SK-N-SH (cell line): ENCODE measurements at regions not wholly inside any gene's neighbourhood (a gene's known extent, or its start where the extent isn't known, plus 50 kb on each side); places are given as distances from the start of the nearest gene placed in this dataset.

Experiments
- CHD2 ChIP-seq: fragments of 150-350 bp; IDR thresholded peaks from 2 replicates; pipeline ENCODE4 v1.6.1; 2018; ENCODE audit warnings: low read length; ENCODE audit not compliant: partially characterized antibody
- CTCF ChIP-seq: fragments of 200-600 bp; sonication (generic); IDR thresholded peaks from 2 replicates; pipeline ENCODE4 v1.6.1; 2017; ENCODE audit warnings: antibody characterized with exemption, mild to moderate bottlenecking, moderate library complexity
- EP300 ChIP-seq, 2 experiments: IDR thresholded peaks; 2 replicates each; pipeline versions ENCODE4 v1.4.0 to v1.6.1; 2012; ENCODE audit warnings: borderline replicate concordance in 1 of 2, low read depth in 1 of 2, low read length in 1 of 2
- FOXM1 ChIP-seq: IDR thresholded peaks from 2 replicates; pipeline ENCODE4 v1.4.0; 2012; ENCODE audit warnings: low read depth, mild to moderate bottlenecking
- GABPA ChIP-seq: IDR thresholded peaks from 2 replicates; pipeline ENCODE4 v1.4.0; 2012; ENCODE audit warnings: low read depth, mild to moderate bottlenecking
- NRF1 ChIP-seq: IDR thresholded peaks from 2 replicates; pipeline ENCODE4 v1.6.1; 2012; ENCODE audit warnings: low read depth, mild to moderate bottlenecking, low read length
- POLR2AphosphoS5 ChIP-seq: IDR thresholded peaks from 2 replicates; pipeline ENCODE4 v1.6.1; 2012; ENCODE audit warnings: low read depth, low read length
- RAD21 ChIP-seq: IDR thresholded peaks from 2 replicates; pipeline ENCODE4 v1.6.1; 2012; ENCODE audit warnings: mild to moderate bottlenecking, low read length
- RFX5 ChIP-seq: IDR thresholded peaks from 2 replicates; pipeline ENCODE4 v1.6.1; 2012; ENCODE audit warnings: mild to moderate bottlenecking, improper control_type of control experiment, low read length
- SIN3A ChIP-seq: IDR thresholded peaks from 2 replicates; pipeline ENCODE4 v1.6.1; 2012; ENCODE audit warnings: low read depth, mild to moderate bottlenecking, low read length, moderate library complexity, borderline replicate concordance
- TAF1 ChIP-seq: IDR thresholded peaks from 2 replicates; pipeline ENCODE4 v1.6.1; 2012; ENCODE audit warnings: low read depth, mild to moderate bottlenecking, low read length, moderate library complexity, borderline replicate concordance
- YY1 ChIP-seq: IDR thresholded peaks from 2 replicates; pipeline ENCODE4 v1.4.0; 2012; ENCODE audit warnings: low read depth, mild to moderate bottlenecking
- TF ChIP-seq, protein P1 (sequence below): IDR thresholded peaks from 2 replicates; pipeline ENCODE4 v1.6.1; 2012; ENCODE audit warnings: mild to moderate bottlenecking, low read depth, low read length, moderate library complexity

GRCh38 chr22:49226096-49226495 is 601.6 kb downstream of the BRD1 start:
- no peak for TF ChIP-seq CTCF
- no peak for TF ChIP-seq RFX5
- TF ChIP-seq FOXM1: no peak
- no peak for TF ChIP-seq TAF1
- TF ChIP-seq CHD2: no peak
- no peak for TF ChIP-seq RAD21
- TF ChIP-seq NRF1: no peak
- no peak for TF ChIP-seq SIN3A
- no peak for TF ChIP-seq POLR2AphosphoS5
- TF ChIP-seq EP300 (IDR thresholded peaks at IDR 0.05; ENCODE audit: borderline replicate concordance in 1 of 2, low read depth in 1 of 2, low read length in 1 of 2): no peak
- TF ChIP-seq, protein P1, sequence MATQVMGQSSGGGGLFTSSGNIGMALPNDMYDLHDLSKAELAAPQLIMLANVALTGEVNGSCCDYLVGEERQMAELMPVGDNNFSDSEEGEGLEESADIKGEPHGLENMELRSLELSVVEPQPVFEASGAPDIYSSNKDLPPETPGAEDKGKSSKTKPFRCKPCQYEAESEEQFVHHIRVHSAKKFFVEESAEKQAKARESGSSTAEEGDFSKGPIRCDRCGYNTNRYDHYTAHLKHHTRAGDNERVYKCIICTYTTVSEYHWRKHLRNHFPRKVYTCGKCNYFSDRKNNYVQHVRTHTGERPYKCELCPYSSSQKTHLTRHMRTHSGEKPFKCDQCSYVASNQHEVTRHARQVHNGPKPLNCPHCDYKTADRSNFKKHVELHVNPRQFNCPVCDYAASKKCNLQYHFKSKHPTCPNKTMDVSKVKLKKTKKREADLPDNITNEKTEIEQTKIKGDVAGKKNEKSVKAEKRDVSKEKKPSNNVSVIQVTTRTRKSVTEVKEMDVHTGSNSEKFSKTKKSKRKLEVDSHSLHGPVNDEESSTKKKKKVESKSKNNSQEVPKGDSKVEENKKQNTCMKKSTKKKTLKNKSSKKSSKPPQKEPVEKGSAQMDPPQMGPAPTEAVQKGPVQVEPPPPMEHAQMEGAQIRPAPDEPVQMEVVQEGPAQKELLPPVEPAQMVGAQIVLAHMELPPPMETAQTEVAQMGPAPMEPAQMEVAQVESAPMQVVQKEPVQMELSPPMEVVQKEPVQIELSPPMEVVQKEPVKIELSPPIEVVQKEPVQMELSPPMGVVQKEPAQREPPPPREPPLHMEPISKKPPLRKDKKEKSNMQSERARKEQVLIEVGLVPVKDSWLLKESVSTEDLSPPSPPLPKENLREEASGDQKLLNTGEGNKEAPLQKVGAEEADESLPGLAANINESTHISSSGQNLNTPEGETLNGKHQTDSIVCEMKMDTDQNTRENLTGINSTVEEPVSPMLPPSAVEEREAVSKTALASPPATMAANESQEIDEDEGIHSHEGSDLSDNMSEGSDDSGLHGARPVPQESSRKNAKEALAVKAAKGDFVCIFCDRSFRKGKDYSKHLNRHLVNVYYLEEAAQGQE: no peak
- no peak for TF ChIP-seq YY1
- no peak for TF ChIP-seq GABPA
